Endothelial cell of umbilical vein (primary cell): ENCODE measurements at regions not wholly inside any gene's neighbourhood (a gene's known extent, or its start where the extent isn't known, plus 50 kb on each side); places are given as distances from the start of the nearest gene placed in this dataset.

Experiments
- BruUV-seq: library from RNA; stranded (reverse); fragments of 400-500 nt; replicated peaks from 2 replicates; lab custom pipeline; 2021; lab: Mats Ljungman, UMichigan
- CTCF ChIA-PET: fragments of 300-600, 350-600 bp; sonication (Branson Sonifier 250); formaldehyde crosslinking; loops from one replicate; lab custom pipeline; 2021; ENCODE audit warnings: antibody characterized with exemption, inconsistent platforms; lab: Charles Lee
- POLR2A ChIA-PET: fragments of 300-600, 350-600 bp; sonication (Branson Sonifier 250); formaldehyde crosslinking; loops from one replicate; lab custom pipeline; 2021; ENCODE audit warnings: antibody characterized with exemption, inconsistent platforms; lab: Charles Lee
- DNase-seq: peaks from one replicate; pipeline ENCODE4 v3.0.0-alpha.2; 2011; ENCODE audit warnings: low read depth, low spot score
- FAIRE-seq: peaks from 2 replicates; lab custom pipeline; 2011; peaks lifted over from hg19 to GRCh38; lab: Jason Lieb, UNC
- H2AFZ ChIP-seq: 2 replicates; pipeline ENCODE4 v1.6.0; 2012; ENCODE audit warnings: low read depth, low read length, control low read depth, inconsistent platforms
- H3K27ac ChIP-seq: 2 replicates; pipeline ENCODE4 v1.5.1; 2011; ENCODE audit warnings: low read depth, mild to moderate bottlenecking, control low read depth, low read length, moderate library complexity; ENCODE audit not compliant: insufficient read depth
- H3K27me3 ChIP-seq, 2 experiments: 2 replicates each; pipeline versions ENCODE4 v1.6.0 to v1.6.1; 2011; ENCODE audit warnings: low read length in 2 of 2, mixed read lengths in 1 of 2; ENCODE audit not compliant: control insufficient read depth in 2 of 2, insufficient read depth in 2 of 2
- H3K36me3 ChIP-seq, 2 experiments: 2 replicates in 1 of 2; 3 replicates in 1 of 2; pipeline ENCODE4 v1.5.1; 2011; ENCODE audit warnings: low read length in 2 of 2, mild to moderate bottlenecking in 1 of 2, moderate library complexity in 1 of 2; ENCODE audit not compliant: control insufficient read depth in 2 of 2, insufficient read depth in 2 of 2; ENCODE audit errors: extremely low read depth in 1 of 2
- H3K4me1 ChIP-seq: 3 replicates; pipeline ENCODE4 v1.5.1; 2011; ENCODE audit warnings: mild to moderate bottlenecking, low read length; ENCODE audit not compliant: control insufficient read depth, insufficient read depth; ENCODE audit errors: extremely low read depth
- H3K4me2 ChIP-seq: 2 replicates; pipeline ENCODE4 v1.6.1; 2011; ENCODE audit warnings: low read length, control low read depth, mixed read lengths; ENCODE audit not compliant: insufficient read depth
- H3K4me3 ChIP-seq, 3 experiments: fragments of 200-600 bp in 1 of 3; sonication (generic), shearing (Covaris generic) in 1 of 3; replicated peaks in 1 of 3; 2 replicates each; pipeline ENCODE4 v1.5.1; 2011 to 2016; ENCODE audit warnings: control low read depth in 3 of 3, low read length in 3 of 3, mild to moderate bottlenecking in 2 of 3, inconsistent platforms in 1 of 3, low read depth in 1 of 3, moderate library complexity in 1 of 3; ENCODE audit not compliant: insufficient read depth in 1 of 3
- H3K79me2 ChIP-seq: 2 replicates; pipeline ENCODE4 v1.6.0; 2012; ENCODE audit warnings: low read length, inconsistent platforms; ENCODE audit not compliant: control insufficient read depth, insufficient read depth
- H3K9ac ChIP-seq: replicated peaks from 2 replicates; pipeline ENCODE3; 2011; ENCODE audit warnings: low read length, control low read depth; ENCODE audit not compliant: insufficient read depth; ENCODE audit errors: extremely low read depth
- H3K9me1 ChIP-seq: replicated peaks from 3 replicates; pipeline ENCODE4 v1.6.0; 2011; ENCODE audit warnings: mild to moderate bottlenecking, low read length; ENCODE audit not compliant: control insufficient read depth, insufficient read depth; ENCODE audit errors: extremely low read depth
- H3K9me3 ChIP-seq: replicated peaks from 2 replicates; pipeline ENCODE4 v1.5.1; 2012; ENCODE audit warnings: low read length, inconsistent platforms; ENCODE audit not compliant: control insufficient read depth, insufficient read depth
- H4K20me1 ChIP-seq: replicated peaks from 2 replicates; pipeline ENCODE3; 2011; ENCODE audit warnings: mild to moderate bottlenecking, low read length; ENCODE audit not compliant: control insufficient read depth, insufficient read depth; ENCODE audit errors: extremely low read depth
- CTCF ChIP-seq, 2 donors: IDR thresholded peaks; 1 replicate in 1 of 2; 2 replicates in 1 of 2; pipeline ENCODE4 v1.5.1; 2011; ENCODE audit warnings: low read length in 2 of 2, mild to moderate bottlenecking in 2 of 2, moderate library complexity in 2 of 2, control low read depth in 1 of 2, inconsistent platforms in 1 of 2, low read depth in 1 of 2; ENCODE audit not compliant: insufficient read depth in 1 of 2; ENCODE audit errors: extremely low read depth in 1 of 2
- EZH2 ChIP-seq: IDR thresholded peaks from 2 replicates; pipeline ENCODE4 v1.6.1; 2012; ENCODE audit warnings: borderline replicate concordance, low read depth, mild to moderate bottlenecking, moderate library complexity, low read length, inconsistent platforms; ENCODE audit not compliant: severe bottlenecking
- FOS ChIP-seq: IDR thresholded peaks from 2 replicates; pipeline ENCODE4 v1.6.1; 2011; ENCODE audit warnings: mild to moderate bottlenecking, low read length, moderate library complexity, borderline replicate concordance; ENCODE audit not compliant: insufficient read depth
- GATA2 ChIP-seq: IDR thresholded peaks from 2 replicates; pipeline ENCODE4 v1.7.0; 2011; ENCODE audit warnings: low read depth, mild to moderate bottlenecking, moderate library complexity, mixed read lengths, low read length; ENCODE audit not compliant: insufficient read length, insufficient read depth
- JUN ChIP-seq: IDR thresholded peaks from 2 replicates; pipeline ENCODE4 v1.6.1; 2011; ENCODE audit warnings: borderline replicate concordance, low read depth; ENCODE audit not compliant: insufficient read length, insufficient read depth
- MAX ChIP-seq: IDR thresholded peaks from 2 replicates; pipeline ENCODE4 v1.6.1; 2011; ENCODE audit not compliant: insufficient read depth, insufficient read length
- MYC ChIP-seq: IDR thresholded peaks from one replicate; pipeline ENCODE4 v1.6.1; 2011; ENCODE audit warnings: mild to moderate bottlenecking, low read depth, low read length
- POLR2A ChIP-seq: IDR thresholded peaks from 2 replicates; pipeline ENCODE4 v1.6.1; 2012; ENCODE audit warnings: low read depth, mild to moderate bottlenecking, control low read depth, low read length
- POLR2AphosphoS5 ChIP-seq: IDR thresholded peaks from 2 replicates; pipeline ENCODE4 v1.6.1; 2012; ENCODE audit warnings: low read depth, mild to moderate bottlenecking, control low read depth, low read length, moderate library complexity; ENCODE audit not compliant: insufficient read depth
- dilution Hi-C: fragments of 300-500 bp; cut with MboI; formaldehyde crosslinking; loops from one replicate; pipeline ENCODE4 v1.15.0; 2019; ENCODE audit warnings: low sequenced_read_pairs; ENCODE audit not compliant: extremely low pct_ligation_motif_present
- intact Hi-C: fragments of 100-400 bp; cut with micrococcal nuclease; formaldehyde crosslinking; loops from one replicate; pipeline ENCODE4 v1.10.0; 2022

GRCh38 chr4:27524224-27524623, 663.6 kb downstream of the STIM2 start:
- H3K4me3 ChIP-seq, result no peak overlapping the region
- CTCF ChIA-PET, result no interaction called here
- H3K36me3 ChIP-seq, result no peaks in the 10 kb centered on the region
- POLR2A ChIA-PET, result no interaction called here
- FAIRE-seq (no peak), DNase-seq (no peak)
- no peak overlapping the region for H3K4me2 ChIP-seq
- dilution Hi-C loops, result no loop called here
- H3K27me3 ChIP-seq, result no peaks in the 10 kb centered on the region
- no TSS peak for BruUV-seq
- H3K4me1 ChIP-seq, result no peaks in the 10 kb centered on the region
- no peak overlapping the region for H3K27ac ChIP-seq
- H2AFZ ChIP-seq, result no peak overlapping the region
- H3K9me1 ChIP-seq, result no peaks in the 10 kb centered on the region
- intact Hi-C loops, result no loop called here
- H3K9ac ChIP-seq, result no peak overlapping the region
- H3K79me2 ChIP-seq, result no peaks in the 10 kb centered on the region
- H3K9me3 ChIP-seq, result peaks cover 3% of the 10 kb centered on the region
- TF ChIP-seq MYC, result no peak
- no peak for TF ChIP-seq JUN
- no peak for TF ChIP-seq POLR2AphosphoS5
- TF ChIP-seq FOS, result no peak
- no peak for TF ChIP-seq POLR2A
- no peak for TF ChIP-seq EZH2
- no peaks in the 10 kb centered on the region for H4K20me1 ChIP-seq

- Histone ChIP-seq H3K4me1 (no peaks in the 10 kb centered on the region), H4K20me1 (no peaks in the 10 kb centered on the region), H3K4me3 (no peak overlapping the region), H3K27me3 (no peaks in the 10 kb centered on the region), H3K9me1 (no peaks in the 10 kb centered on the region), H3K9ac (no peak overlapping the region), H3K27ac (no peak overlapping the region), H3K4me2 (no peak overlapping the region), H3K9me3 (peaks cover 3% of the 10 kb centered on the region), H2AFZ (no peak overlapping the region), H3K79me2 (no peaks in the 10 kb centered on the region), H3K36me3 (no peaks in the 10 kb centered on the region)
- intact Hi-C loops (no loop called here), dilution Hi-C loops (no loop called here)
- POLR2A ChIA-PET, result no interaction called here
- DNase-seq, result no peak
- TF ChIP-seq GATA2, result no peak
- no peak for TF ChIP-seq JUN
- TF ChIP-seq EZH2, result no peak
- no peak for TF ChIP-seq CTCF (IDR thresholded peaks at IDR 0.05; ENCODE audit: extremely low read depth in 1 of 2, insufficient read depth in 1 of 2, low read depth in 1 of 2, low read length in 2 of 2)
- TF ChIP-seq POLR2A, result no peak
- TF ChIP-seq MAX, result no peak
- no peak for TF ChIP-seq POLR2AphosphoS5
- TF ChIP-seq FOS, result no peak
- TF ChIP-seq MYC, result no peak
- CTCF ChIA-PET, result no interaction called here
- BruUV-seq, result no TSS peak
- no peak for FAIRE-seq
Measured at GRCh38 chr4:27534488-27534887, 673.8 kb downstream of the STIM2 start.
